Muscle of leg (tissue), 3 donors: ENCODE measurements at regions not wholly inside any gene's neighbourhood (a gene's known extent, or its start where the extent isn't known, plus 50 kb on each side); places are given as distances from the start of the nearest gene placed in this dataset.

Experiments used
- DNase-seq: peaks from one replicate; pipeline ENCODE4 v3.0.0; 2013
- H3K27ac ChIP-seq: one replicate; pipeline ENCODE4 v1.5.1; 2013; ENCODE audit warnings: mild to moderate bottlenecking, low read length, control low read depth
- H3K27me3 ChIP-seq: one replicate; pipeline ENCODE4 v1.6.1; 2013; ENCODE audit warnings: low read length; ENCODE audit not compliant: control insufficient read depth, insufficient read depth
- H3K36me3 ChIP-seq: one replicate; pipeline ENCODE4 v1.6.1; 2013; ENCODE audit warnings: low read length; ENCODE audit not compliant: control insufficient read depth, insufficient read depth
- H3K4me1 ChIP-seq: one replicate; pipeline ENCODE4 v1.6.1; 2013; ENCODE audit warnings: low read length; ENCODE audit not compliant: control insufficient read depth, insufficient read depth
- H3K4me3 ChIP-seq: one replicate; pipeline ENCODE4 v1.5.1; 2013; ENCODE audit warnings: low read length, control low read depth
- H3K9me3 ChIP-seq: replicated peaks from 2 replicates; pipeline ENCODE4 v1.6.1; 2013; ENCODE audit warnings: low read depth, low read length; ENCODE audit not compliant: control insufficient read depth
- WGBS: methylation state at CpG from one replicate; pipeline ENCODE4 v1.1.5; 2013; ENCODE audit warnings: missing lambda C conversion rate; ENCODE audit not compliant: insufficient coverage; 5-methylcytosine and 5-hydroxymethylcytosine counted together

- H3K4me3 ChIP-seq, result no peak overlapping the region
- H3K27ac ChIP-seq, result no peak overlapping the region
- no peaks in the 10 kb centered on the region for H3K27me3 ChIP-seq
- no CpG with 5 or more reads among the region's 3 CpGs for WGBS
- H3K9me3 ChIP-seq, result peaks cover 2% of the 10 kb centered on the region
- no peaks in the 10 kb centered on the region for H3K36me3 ChIP-seq
- peaks cover 9% of the 10 kb centered on the region for H3K4me1 ChIP-seq
- DNase-seq, result no peak
Measured at GRCh38 chr10:113469796-113470195, 83.1 kb upstream of the HABP2 start.

DNA sequence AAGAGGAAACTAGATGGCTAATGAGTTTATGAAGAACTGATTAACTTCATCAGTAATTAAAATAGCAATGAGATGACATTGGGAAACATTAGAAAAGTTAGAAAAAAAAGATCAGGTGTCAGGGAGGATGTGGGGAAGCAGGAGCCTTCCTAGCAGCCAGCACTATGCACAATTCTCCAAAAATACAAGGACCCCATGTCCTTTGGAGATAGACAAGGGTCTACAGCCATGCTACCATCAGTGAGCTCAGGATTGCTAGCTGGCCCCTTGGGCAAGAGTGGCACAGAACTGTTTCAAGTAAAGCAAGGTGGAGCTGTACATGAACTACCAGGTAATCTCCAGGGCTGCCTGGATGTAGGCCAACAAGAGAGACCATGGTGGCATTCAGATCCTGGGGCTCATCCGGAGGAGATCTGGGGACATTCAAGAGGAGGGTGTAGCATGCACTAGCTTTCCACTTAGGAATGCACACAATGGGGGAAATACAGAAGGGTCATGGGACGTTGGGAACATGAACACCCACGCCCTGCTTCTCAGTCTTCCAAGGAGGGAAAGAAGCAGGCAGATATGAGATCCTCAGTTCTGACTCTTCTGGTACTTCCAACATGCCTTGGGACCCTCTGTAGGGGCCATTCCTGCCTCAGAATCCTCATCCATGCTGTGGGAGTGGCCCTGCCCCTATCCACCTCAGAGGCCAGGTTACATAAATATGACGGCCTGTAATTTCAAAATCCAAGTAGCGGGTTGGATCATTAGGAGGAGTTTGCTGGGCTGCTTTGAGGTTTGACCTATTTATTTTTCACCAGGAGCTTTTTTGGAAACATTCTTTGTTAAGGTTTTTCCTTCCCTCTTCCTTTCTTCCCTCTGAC lies 82.2 kb upstream of the HABP2 start:
- no peak overlapping the region for H3K4me3 ChIP-seq
- H3K4me1 ChIP-seq, result peaks cover 17% of the 10 kb centered on the region
- H3K27me3 ChIP-seq, result no peaks in the 10 kb centered on the region
- DNase-seq, result no peak
- no peaks in the 10 kb centered on the region for H3K36me3 ChIP-seq
- H3K27ac ChIP-seq, result no peak overlapping the region
- WGBS, result 86% methylated on average over 1 of the region's 5 CpGs
- H3K9me3 ChIP-seq, result peaks cover 2% of the 10 kb centered on the region

- no peak for DNase-seq
- Histone ChIP-seq H3K4me3 (no peak overlapping the region), H3K27ac (no peak overlapping the region), H3K4me1 (peaks cover 22% of the 10 kb centered on the region), H3K9me3 (no peaks in the 10 kb centered on the region), H3K27me3 (no peaks in the 10 kb centered on the region), H3K36me3 (no peaks in the 10 kb centered on the region)
- WGBS, result 91% methylated on average over 4 of the region's 6 CpGs
Measured at GRCh38 chr10:113471241-113471996, 81.4 kb upstream of the HABP2 start.

GRCh38 chr10:113473011-113473410 lies 79.8 kb upstream of the HABP2 start:
- no peak for DNase-seq
- no peaks in the 10 kb centered on the region for H3K36me3 ChIP-seq
- no peaks in the 10 kb centered on the region for H3K9me3 ChIP-seq
- H3K4me3 ChIP-seq, result no peak overlapping the region
- H3K27ac ChIP-seq, result no peak overlapping the region
- no CpG with 5 or more reads among the region's 1 CpG for WGBS
- H3K4me1 ChIP-seq, result peaks cover 31% of the 10 kb centered on the region
- H3K27me3 ChIP-seq, result no peaks in the 10 kb centered on the region

GRCh38 chr10:113473851-113474250 lies 79.0 kb upstream of the HABP2 start:
- Histone ChIP-seq H3K27ac (peak overlapping the region; percentile 76), H3K9me3 (no peaks in the 10 kb centered on the region), H3K27me3 (no peaks in the 10 kb centered on the region), H3K4me3 (no peak overlapping the region), H3K4me1 (peaks cover 31% of the 10 kb centered on the region), H3K36me3 (no peaks in the 10 kb centered on the region)
- DNase-seq, result peak; percentile 50
- WGBS, result no CpG with 5 or more reads among the region's 3 CpGs

- H3K27me3 ChIP-seq, result no peaks in the 10 kb centered on the region
- H3K27ac ChIP-seq, result peak overlapping the region; percentile 76
- H3K4me3 ChIP-seq, result no peak overlapping the region
- no peaks in the 10 kb centered on the region for H3K36me3 ChIP-seq
- peak; percentile 57 for DNase-seq
- H3K4me1 ChIP-seq, result peaks cover 31% of the 10 kb centered on the region
- 50% methylated on average over 2 of the region's 2 CpGs for WGBS
- peaks cover 7% of the 10 kb centered on the region for H3K9me3 ChIP-seq
Measured at GRCh38 chr10:113474752-113475151, 78.1 kb upstream of the HABP2 start.

DNA sequence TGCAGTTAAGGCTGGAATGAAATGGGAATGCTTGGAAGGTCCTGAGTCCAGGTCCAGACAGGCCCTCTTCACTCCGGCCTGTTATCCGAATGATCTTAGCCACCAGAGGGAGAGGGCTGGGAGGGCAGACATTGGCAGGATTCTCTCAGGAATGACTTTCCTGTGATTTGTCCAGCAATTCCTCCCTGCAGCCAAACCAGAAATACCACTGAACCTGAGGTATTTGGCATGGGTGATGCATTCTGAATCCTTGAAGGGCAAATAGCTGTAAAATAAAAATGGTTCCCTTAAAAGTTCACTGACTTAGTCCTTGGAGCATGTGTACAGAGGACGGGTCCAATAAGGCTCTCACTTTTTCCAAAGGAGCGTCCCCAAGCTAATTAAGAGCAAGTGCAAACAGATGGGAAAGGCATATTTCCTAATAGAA lies 77.5 kb upstream of the HABP2 start:
- Histone ChIP-seq H3K36me3 (no peaks in the 10 kb centered on the region), H3K27me3 (no peaks in the 10 kb centered on the region), H3K27ac (peak overlapping the region; percentile 76), H3K9me3 (peaks cover 13% of the 10 kb centered on the region), H3K4me1 (peaks cover 31% of the 10 kb centered on the region), H3K4me3 (no peak overlapping the region)
- 27% methylated on average over 2 of the region's 4 CpGs for WGBS
- peak; percentile 95 for DNase-seq

DNA sequence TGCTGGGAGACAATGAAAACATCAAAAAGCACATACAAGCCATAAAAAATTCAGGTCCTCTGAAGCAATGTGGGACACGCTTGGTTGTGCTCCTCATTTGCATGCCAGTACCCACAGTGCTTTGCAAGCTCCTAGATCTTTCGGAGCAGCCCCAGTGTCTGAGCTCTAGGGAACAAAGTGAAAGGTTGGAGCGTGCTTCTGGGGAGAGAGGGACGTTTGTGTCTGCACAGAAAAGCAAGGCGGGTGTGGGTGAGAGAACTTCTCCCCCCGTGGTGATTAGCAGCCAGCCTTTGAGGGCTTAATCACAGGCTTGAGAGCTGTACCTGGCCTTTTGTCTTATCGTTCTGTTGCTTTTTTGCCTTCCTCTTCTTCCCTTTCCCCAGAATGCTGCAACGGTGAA lies 76.7 kb upstream of the HABP2 start:
- H3K27ac ChIP-seq, result peak overlapping the region; percentile 72
- 44% methylated on average over 4 of the region's 8 CpGs for WGBS
- H3K4me1 ChIP-seq, result peaks cover 31% of the 10 kb centered on the region
- DNase-seq, result peak; percentile 60
- no peaks in the 10 kb centered on the region for H3K36me3 ChIP-seq
- no peaks in the 10 kb centered on the region for H3K27me3 ChIP-seq
- H3K4me3 ChIP-seq, result no peak overlapping the region
- peaks cover 20% of the 10 kb centered on the region for H3K9me3 ChIP-seq

- no peaks in the 10 kb centered on the region for H3K27me3 ChIP-seq
- H3K36me3 ChIP-seq, result no peaks in the 10 kb centered on the region
- no peak overlapping the region for H3K4me3 ChIP-seq
- H3K9me3 ChIP-seq, result peaks cover 25% of the 10 kb centered on the region
- DNase-seq, result no peak
- no CpG with 5 or more reads among the region's 5 CpGs for WGBS
- peak overlapping the region; percentile 72 for H3K27ac ChIP-seq
- peaks cover 31% of the 10 kb centered on the region for H3K4me1 ChIP-seq
Measured at GRCh38 chr10:113476673-113477072, 76.2 kb upstream of the HABP2 start.

DNA sequence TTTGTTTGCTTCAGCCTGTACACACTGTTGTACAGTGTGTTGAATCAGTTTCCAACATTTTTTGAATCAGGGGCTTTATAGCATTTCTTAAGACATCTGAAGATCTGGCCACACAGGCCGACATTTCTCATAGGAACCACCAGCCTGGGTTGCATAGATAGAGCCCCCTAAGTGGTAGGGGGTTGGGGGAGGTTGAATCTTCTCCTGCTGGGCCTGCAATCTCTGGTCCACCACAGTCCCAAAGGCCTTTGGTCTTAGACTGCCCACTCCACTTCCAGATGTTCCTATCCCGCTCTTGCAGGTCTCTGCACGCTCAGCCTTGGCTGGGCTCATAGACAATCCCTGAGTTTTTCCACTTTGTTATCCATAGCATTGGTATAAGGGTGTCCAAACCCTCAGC lies 75.4 kb upstream of the HABP2 start:
- Histone ChIP-seq H3K4me1 (peaks cover 31% of the 10 kb centered on the region), H3K4me3 (no peak overlapping the region), H3K36me3 (no peaks in the 10 kb centered on the region), H3K27me3 (no peaks in the 10 kb centered on the region), H3K27ac (peak overlapping the region; percentile 58), H3K9me3 (peaks cover 27% of the 10 kb centered on the region)
- DNase-seq, result peak; percentile 48
- WGBS, result 100% methylated on average over 1 of the region's 3 CpGs
